22Rv1 (cell line): ENCODE measurements at regions not wholly inside any gene's neighbourhood (a gene's known extent, or its start where the extent isn't known, plus 50 kb on each side); places are given as distances from the start of the nearest gene placed in this dataset.
"Not testable (repeated sequence)": the region's sequence is repeated elsewhere in the genome, so short reads cannot be mapped to it uniquely, and the experiment has no call there.

Source experiments
- CTCF ChIP-seq: fragments of 450-650 bp; IDR thresholded peaks from 2 replicates; pipeline ENCODE4 v1.5.1; 2017; ENCODE audit warnings: mild to moderate bottlenecking
- ZFX ChIP-seq: fragments of 450-650 bp; IDR thresholded peaks from 2 replicates; pipeline ENCODE4 v1.6.1; 2017; ENCODE audit warnings: antibody characterized with exemption, borderline replicate concordance

GRCh38 chr1:149278156-149278555 lies 174.8 kb upstream of the NBPF9 start:
- not testable (repeated sequence) for TF ChIP-seq CTCF, ZFX
